ENCODE measurements at regions not wholly inside any gene's neighbourhood (a gene's known extent, or its start where the extent isn't known, plus 50 kb on each side); places are given as distances from the start of the nearest gene placed in this dataset.

GRCh38 chr5:173430394-173430793 lies 102.2 kb upstream of the STC2 start:
- Histone ChIP-seq H3K27ac (no peak overlapping the region), H3K4me3 (ENCODE audit: low read depth, low read length) (no peak overlapping the region), H3K36me3 (no peaks in the 10 kb centered on the region), H3K9me3 (ENCODE audit: severe bottlenecking) (no peaks in the 10 kb centered on the region), H3K27me3 (ENCODE audit: insufficient read depth, low read depth, severe bottlenecking) (peaks cover 82% of the 10 kb centered on the region)
- no peak for DNase-seq
- no peak for TF ChIP-seq CTCF (IDR thresholded peaks at IDR 0.05; ENCODE audit: low read depth, low read length)

GRCh38 chr5:173429489-173430150 lies 101.4 kb upstream of the STC2 start:
- Histone ChIP-seq H3K4me3 (ENCODE audit: low read depth, low read length) (no peak overlapping the region), H3K36me3 (no peaks in the 10 kb centered on the region), H3K27me3 (ENCODE audit: insufficient read depth, low read depth, severe bottlenecking) (peaks cover 81% of the 10 kb centered on the region), H3K27ac (no peak overlapping the region), H3K9me3 (ENCODE audit: severe bottlenecking) (no peaks in the 10 kb centered on the region)
- no peak for TF ChIP-seq CTCF (IDR thresholded peaks at IDR 0.05; ENCODE audit: low read depth, low read length)
- DNase-seq = no peak

GRCh38 chr5:173423452-173424117 lies 95.4 kb upstream of the STC2 start:
- Histone ChIP-seq H3K36me3 (no peaks in the 10 kb centered on the region), H3K4me3 (ENCODE audit: low read depth, low read length) (no peak overlapping the region), H3K27ac (no peak overlapping the region), H3K9me3 (ENCODE audit: severe bottlenecking) (peaks cover 7% of the 10 kb centered on the region), H3K27me3 (ENCODE audit: insufficient read depth, low read depth, severe bottlenecking) (peaks cover 84% of the 10 kb centered on the region)
- no peak for TF ChIP-seq CTCF (IDR thresholded peaks at IDR 0.05; ENCODE audit: low read depth, low read length)
- DNase-seq = no peak

GRCh38 chr5:173420108-173420507 lies 91.9 kb upstream of the STC2 start:
- TF ChIP-seq CTCF (IDR thresholded peaks at IDR 0.05; ENCODE audit: low read depth, low read length) = no peak
- H3K27me3 ChIP-seq (ENCODE audit: insufficient read depth, low read depth, severe bottlenecking) = peaks cover 81% of the 10 kb centered on the region
- H3K4me3 ChIP-seq (ENCODE audit: low read depth, low read length) = no peak overlapping the region
- H3K9me3 ChIP-seq (ENCODE audit: severe bottlenecking) = peaks cover 7% of the 10 kb centered on the region
- H3K27ac ChIP-seq = no peak overlapping the region
- no peak for DNase-seq
- H3K36me3 ChIP-seq = no peaks in the 10 kb centered on the region

GRCh38 chr5:173413471-173413982 lies 85.3 kb upstream of the STC2 start:
- no peak for DNase-seq
- H3K4me3 ChIP-seq (ENCODE audit: low read depth, low read length) = no peak overlapping the region
- peaks cover 90% of the 10 kb centered on the region for H3K27me3 ChIP-seq (ENCODE audit: insufficient read depth, low read depth, severe bottlenecking)
- no peak for TF ChIP-seq CTCF (IDR thresholded peaks at IDR 0.05; ENCODE audit: low read depth, low read length)
- H3K36me3 ChIP-seq = no peaks in the 10 kb centered on the region
- no peak overlapping the region for H3K27ac ChIP-seq
- no peaks in the 10 kb centered on the region for H3K9me3 ChIP-seq (ENCODE audit: severe bottlenecking)

All from WERI-Rb-1 (cell line).